Liver (tissue), 8 donors: ENCODE measurements at regions not wholly inside any gene's neighbourhood (a gene's known extent, or its start where the extent isn't known, plus 50 kb on each side); places are given as distances from the start of the nearest gene placed in this dataset.

Source experiments
- DNase-seq: peaks from one replicate; pipeline ENCODE4 v3.0.0-alpha.2; 2017; ENCODE audit warnings: low spot score
- H3K27ac ChIP-seq, 2 donors: one replicate each; pipeline ENCODE4 v1.7.0; 2013; ENCODE audit warnings: inconsistent platforms in 2 of 2, low read length in 2 of 2, control low read depth in 1 of 2, low read depth in 1 of 2, mild to moderate bottlenecking in 1 of 2
- H3K27me3 ChIP-seq, 4 donors: one replicate each; pipeline versions ENCODE4 v1.6.1 to v1.7.0; 2013; ENCODE audit warnings: low read length in 3 of 4, inconsistent platforms in 1 of 4, mild to moderate bottlenecking in 1 of 4, moderate library complexity in 1 of 4; ENCODE audit not compliant: control insufficient read depth in 4 of 4, insufficient read depth in 4 of 4
- H3K36me3 ChIP-seq, 4 donors: one replicate each; pipeline versions ENCODE4 v1.6.1 to v1.7.0; 2013; ENCODE audit warnings: low read length in 3 of 4, mild to moderate bottlenecking in 3 of 4, low read depth in 1 of 4, moderate library complexity in 1 of 4; ENCODE audit not compliant: control insufficient read depth in 4 of 4, insufficient read depth in 3 of 4
- H3K4me1 ChIP-seq, 4 donors: one replicate each; pipeline versions ENCODE4 v1.6.1 to v1.7.0; 2013; ENCODE audit warnings: low read length in 3 of 4, mild to moderate bottlenecking in 3 of 4, moderate library complexity in 1 of 4; ENCODE audit not compliant: control insufficient read depth in 4 of 4, insufficient read depth in 4 of 4
- H3K4me3 ChIP-seq, 3 donors: one replicate each; pipeline versions ENCODE4 v1.6.1 to v1.7.0; 2013; ENCODE audit warnings: low read length in 3 of 3, control low read depth in 1 of 3, low read depth in 1 of 3, mild to moderate bottlenecking in 1 of 3
- H3K9ac ChIP-seq, 2 donors: one replicate each; pipeline ENCODE4 v1.7.0; 2013; ENCODE audit warnings: low read length in 2 of 2, mild to moderate bottlenecking in 2 of 2, moderate library complexity in 2 of 2, control low read depth in 1 of 2, low read depth in 1 of 2
- H3K9me3 ChIP-seq, 4 donors: one replicate each; pipeline versions ENCODE4 v1.6.1 to v1.7.0; 2013; ENCODE audit warnings: low read length in 3 of 4; ENCODE audit not compliant: control insufficient read depth in 4 of 4
- ATF3 ChIP-seq: IDR thresholded peaks from 2 replicates; pipeline ENCODE4 v1.6.1; 2016; ENCODE audit warnings: antibody characterized with exemption
- CTCF ChIP-seq: fragments of 150-350 bp; IDR thresholded peaks from 2 replicates; pipeline ENCODE4 v1.5.1; 2017; ENCODE audit warnings: improper control_type of control experiment, low read depth, low read length; ENCODE audit not compliant: missing input control
- EGR1 ChIP-seq, 2 donors: IDR thresholded peaks; 2 replicates each; pipeline ENCODE4 v1.6.1; 2016 to 2018; ENCODE audit warnings: antibody characterized with exemption in 2 of 2, low read depth in 2 of 2
- FOXA1 ChIP-seq: IDR thresholded peaks from 2 replicates; pipeline ENCODE4 v1.6.1; 2016; ENCODE audit warnings: antibody characterized with exemption
- FOXA2 ChIP-seq: IDR thresholded peaks from 2 replicates; pipeline ENCODE4 v1.6.1; 2016; ENCODE audit warnings: antibody characterized with exemption
- GABPA ChIP-seq, 2 donors: IDR thresholded peaks in 1 of 2; conservative IDR thresholded peaks in 1 of 2; 2 replicates each; pipeline ENCODE4 v1.6.1; 2016; ENCODE audit warnings: antibody characterized with exemption in 2 of 2, mild to moderate bottlenecking in 1 of 2, moderate library complexity in 1 of 2
- HNF4A ChIP-seq, 2 donors: conservative IDR thresholded peaks; 2 replicates each; pipeline ENCODE4 v1.6.1; 2016; ENCODE audit warnings: antibody characterized with exemption in 2 of 2, mild to moderate bottlenecking in 2 of 2
- HNF4G ChIP-seq: IDR thresholded peaks from 2 replicates; pipeline ENCODE4 v1.6.1; 2016; ENCODE audit warnings: antibody characterized with exemption
- JUND ChIP-seq, 2 donors: IDR thresholded peaks; 2 replicates each; pipeline ENCODE4 v1.6.1; 2016; ENCODE audit warnings: antibody characterized with exemption in 2 of 2
- NR2F2 ChIP-seq: IDR thresholded peaks from 2 replicates; pipeline ENCODE4 v1.6.1; 2016; ENCODE audit warnings: antibody characterized with exemption
- RAD21 ChIP-seq, 2 donors: IDR thresholded peaks; 2 replicates each; pipeline ENCODE4 v1.6.1; 2016; ENCODE audit warnings: antibody characterized with exemption in 2 of 2, mild to moderate bottlenecking in 2 of 2
- REST ChIP-seq: IDR thresholded peaks from 2 replicates; pipeline ENCODE4 v1.6.1; 2016; ENCODE audit warnings: antibody characterized with exemption, mild to moderate bottlenecking
- RXRA ChIP-seq, 2 donors: IDR thresholded peaks; 2 replicates each; pipeline ENCODE4 v1.6.1; 2017 to 2018; ENCODE audit warnings: antibody characterized with exemption in 2 of 2, mild to moderate bottlenecking in 1 of 2
- TAF1 ChIP-seq: conservative IDR thresholded peaks from 2 replicates; pipeline ENCODE4 v1.6.1; 2016; ENCODE audit warnings: antibody characterized with exemption, mild to moderate bottlenecking
- YY1 ChIP-seq: IDR thresholded peaks from 2 replicates; pipeline ENCODE4 v1.6.1; 2016; ENCODE audit warnings: antibody characterized with exemption, mild to moderate bottlenecking
- ZBTB33 ChIP-seq: IDR thresholded peaks from 2 replicates; pipeline ENCODE4 v1.6.1; 2016; ENCODE audit warnings: antibody characterized with exemption
- whole genome bisulfite sequencing: extraction: QIAGEN DNeasy Blood & Tissue Kit; methylation state at CpG from one replicate; pipeline ENCODE4 v1.1.7; 2013; 5-methylcytosine and 5-hydroxymethylcytosine counted together
- TF ChIP-seq, protein P1 (sequence below): IDR thresholded peaks from 2 replicates; pipeline ENCODE4 v1.6.1; 2016; ENCODE audit warnings: antibody characterized with exemption
- donor health status: healthy.
- donor health status: healthy.
- donor health status: healthy.
- donor health status: healthy.
- donor health status: healthy.

DNA sequence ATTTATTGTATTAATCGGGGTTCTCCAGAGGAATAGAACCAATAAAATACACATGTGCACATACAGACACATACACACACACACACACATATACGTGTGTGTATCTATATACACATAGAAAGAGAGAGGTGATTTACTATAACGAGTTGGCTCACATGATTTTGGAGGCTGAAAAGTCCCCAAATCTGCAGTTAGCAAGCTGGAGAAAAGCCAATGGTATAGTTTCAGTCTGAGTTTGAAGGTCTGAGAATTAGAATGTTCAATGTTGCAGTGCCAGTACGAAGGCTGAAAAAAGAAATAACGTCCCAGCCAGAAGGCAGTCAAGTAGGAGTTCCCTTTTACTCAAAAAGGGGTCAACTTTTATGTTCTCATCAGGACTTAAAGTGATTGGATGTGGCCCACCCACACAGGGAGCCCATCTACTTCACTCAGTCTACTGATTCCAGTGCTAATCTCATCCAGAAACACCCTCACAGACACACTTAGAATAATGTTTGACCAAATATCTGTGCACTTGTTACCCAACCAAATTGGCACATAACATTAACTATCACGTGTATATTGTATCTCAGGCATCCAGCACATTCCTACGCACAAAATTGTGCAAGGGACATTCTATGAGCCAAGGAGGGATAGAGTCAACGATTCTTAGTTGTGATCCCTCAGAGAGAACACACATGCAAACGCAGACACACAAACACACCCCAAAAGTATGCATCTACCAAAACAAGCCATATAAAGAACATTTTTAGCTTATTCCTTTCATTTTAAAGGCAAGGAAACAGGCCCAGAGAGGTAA lies 195.5 kb upstream of the DUSP10 start:
- no peaks in the 10 kb centered on the region for H3K9me3 ChIP-seq
- H3K27me3 ChIP-seq, result no peaks in the 10 kb centered on the region
- no peak overlapping the region for H3K9ac ChIP-seq
- H3K4me3 ChIP-seq, result no peak overlapping the region
- H3K4me1 ChIP-seq, result no peaks in the 10 kb centered on the region
- no peak for DNase-seq
- H3K36me3 ChIP-seq, result no peaks in the 10 kb centered on the region
- TF ChIP-seq FOXA1 (peak; percentile 17), FOXA2 (peak; percentile 18), RXRA (IDR thresholded peaks at IDR 0.05) (peak in 1 of 2 donors; percentile 73), RAD21 (IDR thresholded peaks at IDR 0.05) (peak in 1 of 2 donors; percentile 43), HNF4A (conservative IDR thresholded peaks at IDR 0.05) (peak in 1 of 2 donors; percentile 52), EGR1 (IDR thresholded peaks at IDR 0.05; ENCODE audit: low read depth in 2 of 2) (no peak), GABPA (IDR thresholded peaks at IDR 0.05 in 1 of 2, conservative IDR thresholded peaks at IDR 0.05 in 1 of 2) (no peak), ZBTB33 (no peak), ATF3 (no peak), JUND (IDR thresholded peaks at IDR 0.05) (peak in 1 of 2 donors; percentile 36), CTCF (no peak), REST (peak; percentile 50)
- TF ChIP-seq, protein P1, sequence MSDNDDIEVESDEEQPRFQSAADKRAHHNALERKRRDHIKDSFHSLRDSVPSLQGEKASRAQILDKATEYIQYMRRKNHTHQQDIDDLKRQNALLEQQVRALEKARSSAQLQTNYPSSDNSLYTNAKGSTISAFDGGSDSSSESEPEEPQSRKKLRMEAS, result peak; percentile 44
- H3K27ac ChIP-seq, result no peak overlapping the region
- 74% methylated on average over 9 of the region's 9 CpGs for WGBS

DNA sequence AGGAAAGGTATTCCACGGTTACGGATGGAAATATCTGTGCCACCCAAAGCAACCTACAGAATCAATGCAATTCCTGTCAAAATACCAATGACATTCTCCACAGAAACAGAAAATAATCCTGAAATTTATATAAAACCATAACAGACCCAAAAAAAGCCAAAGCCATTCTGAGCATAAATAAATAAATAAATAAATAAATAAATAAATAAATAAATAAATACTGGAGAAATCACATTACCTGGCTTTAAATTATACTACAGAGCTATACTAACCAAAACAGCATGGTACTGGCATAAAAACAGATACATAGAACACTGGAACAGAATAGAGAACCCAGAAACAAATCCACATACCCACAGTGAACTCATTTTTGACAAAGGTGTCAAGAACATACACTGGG lies 191.9 kb upstream of the DUSP10 start:
- Histone ChIP-seq H3K4me1 (no peaks in the 10 kb centered on the region), H3K9ac (no peak overlapping the region), H3K27ac (no peak overlapping the region), H3K4me3 (no peak overlapping the region), H3K9me3 (no peaks in the 10 kb centered on the region), H3K27me3 (no peaks in the 10 kb centered on the region), H3K36me3 (no peaks in the 10 kb centered on the region)
- no peak for DNase-seq
- WGBS, result 98% methylated on average over 2 of the region's 2 CpGs
- no peak for TF ChIP-seq NR2F2
- TF ChIP-seq GABPA (IDR thresholded peaks at IDR 0.05 in 1 of 2, conservative IDR thresholded peaks at IDR 0.05 in 1 of 2), result no peak
- TF ChIP-seq HNF4G, result no peak
- TF ChIP-seq HNF4A (conservative IDR thresholded peaks at IDR 0.05), result no peak
- TF ChIP-seq YY1, result no peak
- no peak for TF ChIP-seq FOXA1
- no peak for TF ChIP-seq EGR1 (IDR thresholded peaks at IDR 0.05; ENCODE audit: low read depth in 2 of 2)
- no peak for TF ChIP-seq REST
- no peak for TF ChIP-seq ZBTB33
- TF ChIP-seq TAF1, result no peak
